IMR-90 (cell line): ENCODE measurements at regions not wholly inside any gene's neighbourhood (a gene's known extent, or its start where the extent isn't known, plus 50 kb on each side); places are given as distances from the start of the nearest gene placed in this dataset.

Experiments used
- BHLHE40 ChIP-seq: fragments of 150-350 bp; IDR thresholded peaks from 2 replicates; pipeline ENCODE4 v1.6.1; 2016; ENCODE audit warnings: mild to moderate bottlenecking, low read depth, low read length
- CEBPB ChIP-seq: IDR thresholded peaks from 2 replicates; pipeline ENCODE4 v1.6.1; 2012; ENCODE audit warnings: low read depth, low read length, improper control_type of control experiment
- FOS ChIP-seq: fragments of 150-350 bp; IDR thresholded peaks from 2 replicates; pipeline ENCODE4 v1.6.1; 2016; ENCODE audit warnings: low read depth, low read length
- MAFK ChIP-seq: IDR thresholded peaks from 2 replicates; pipeline ENCODE4 v1.6.1; 2012; ENCODE audit warnings: low read depth, low read length, improper control_type of control experiment
- MAZ ChIP-seq: IDR thresholded peaks from 2 replicates; pipeline ENCODE4 v1.6.1; 2012; ENCODE audit warnings: low read depth, mild to moderate bottlenecking, low read length, improper control_type of control experiment, moderate library complexity, borderline replicate concordance
- MXI1 ChIP-seq: IDR thresholded peaks from 2 replicates; pipeline ENCODE4 v1.6.1; 2012; ENCODE audit warnings: low read depth, mild to moderate bottlenecking, low read length, moderate library complexity, borderline replicate concordance
- POLR2A ChIP-seq: IDR thresholded peaks from 2 replicates; pipeline ENCODE4 v1.6.1; 2012; ENCODE audit warnings: mild to moderate bottlenecking, low read depth, low read length
- RAD21 ChIP-seq: IDR thresholded peaks from 2 replicates; pipeline ENCODE4 v1.6.1; 2012; ENCODE audit warnings: low read length, improper control_type of control experiment
- RCOR1 ChIP-seq: IDR thresholded peaks from 2 replicates; pipeline ENCODE4 v1.6.1; 2012; ENCODE audit warnings: mild to moderate bottlenecking, low read length, improper control_type of control experiment; ENCODE audit not compliant: insufficient replicate concordance
- RFX5 ChIP-seq: IDR thresholded peaks from 2 replicates; pipeline ENCODE4 v1.8.0; 2012; ENCODE audit warnings: low read depth, mild to moderate bottlenecking, low read length, moderate library complexity
- SMC3 ChIP-seq: fragments of 150-350 bp; IDR thresholded peaks from 2 replicates; pipeline ENCODE4 v1.6.1; 2016; ENCODE audit warnings: low read depth, mild to moderate bottlenecking, antibody characterized with exemption, low read length, moderate library complexity
- TF ChIP-seq, protein P1 (sequence below): conservative IDR thresholded peaks from 2 replicates; pipeline ENCODE4 v1.5.1; 2012; ENCODE audit warnings: mild to moderate bottlenecking, low read depth, low read length, improper control_type of control experiment
- TF ChIP-seq, protein P2 (sequence below): fragments of 150-350 bp; IDR thresholded peaks from 2 replicates; pipeline ENCODE4 v1.6.1; 2017; ENCODE audit warnings: mild to moderate bottlenecking, antibody characterized with exemption, low read length, low read depth
- TF ChIP-seq, protein P3 (sequence below): fragments of 150-350 bp; IDR thresholded peaks from 2 replicates; pipeline ENCODE4 v1.6.1; 2016; ENCODE audit warnings: low read depth, mild to moderate bottlenecking, low read length, moderate library complexity, borderline replicate concordance

DNA sequence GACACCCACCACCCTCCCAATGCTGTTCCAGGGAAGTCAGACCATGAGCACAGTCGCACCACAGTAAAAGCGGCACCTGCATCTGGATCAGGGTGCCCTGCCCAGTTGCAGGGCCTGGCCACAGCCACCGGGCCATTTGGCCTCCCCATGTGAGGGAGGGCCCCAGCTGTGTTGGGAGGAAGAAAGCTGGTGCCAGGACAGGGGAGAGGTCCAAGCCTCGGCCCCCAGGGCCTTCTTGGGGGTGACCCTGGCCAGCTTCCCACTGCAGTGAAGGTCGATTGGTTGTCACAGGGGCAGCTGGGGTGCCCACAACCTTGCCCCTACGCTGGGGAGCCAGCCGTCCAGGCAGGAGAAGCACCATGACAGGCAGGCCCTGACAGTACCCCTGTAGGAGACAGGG lies 183.2 kb upstream of the RAB6C start:
- TF ChIP-seq MXI1 (no peak), POLR2A (no peak), SMC3 (no peak), RFX5 (no peak), RAD21 (no peak), MAZ (no peak), CEBPB (no peak), RCOR1 (no peak), MAFK (no peak), BHLHE40 (no peak), FOS (no peak)
- TF ChIP-seq, protein P1, sequence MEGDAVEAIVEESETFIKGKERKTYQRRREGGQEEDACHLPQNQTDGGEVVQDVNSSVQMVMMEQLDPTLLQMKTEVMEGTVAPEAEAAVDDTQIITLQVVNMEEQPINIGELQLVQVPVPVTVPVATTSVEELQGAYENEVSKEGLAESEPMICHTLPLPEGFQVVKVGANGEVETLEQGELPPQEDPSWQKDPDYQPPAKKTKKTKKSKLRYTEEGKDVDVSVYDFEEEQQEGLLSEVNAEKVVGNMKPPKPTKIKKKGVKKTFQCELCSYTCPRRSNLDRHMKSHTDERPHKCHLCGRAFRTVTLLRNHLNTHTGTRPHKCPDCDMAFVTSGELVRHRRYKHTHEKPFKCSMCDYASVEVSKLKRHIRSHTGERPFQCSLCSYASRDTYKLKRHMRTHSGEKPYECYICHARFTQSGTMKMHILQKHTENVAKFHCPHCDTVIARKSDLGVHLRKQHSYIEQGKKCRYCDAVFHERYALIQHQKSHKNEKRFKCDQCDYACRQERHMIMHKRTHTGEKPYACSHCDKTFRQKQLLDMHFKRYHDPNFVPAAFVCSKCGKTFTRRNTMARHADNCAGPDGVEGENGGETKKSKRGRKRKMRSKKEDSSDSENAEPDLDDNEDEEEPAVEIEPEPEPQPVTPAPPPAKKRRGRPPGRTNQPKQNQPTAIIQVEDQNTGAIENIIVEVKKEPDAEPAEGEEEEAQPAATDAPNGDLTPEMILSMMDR, result no peak
- TF ChIP-seq, protein P2, sequence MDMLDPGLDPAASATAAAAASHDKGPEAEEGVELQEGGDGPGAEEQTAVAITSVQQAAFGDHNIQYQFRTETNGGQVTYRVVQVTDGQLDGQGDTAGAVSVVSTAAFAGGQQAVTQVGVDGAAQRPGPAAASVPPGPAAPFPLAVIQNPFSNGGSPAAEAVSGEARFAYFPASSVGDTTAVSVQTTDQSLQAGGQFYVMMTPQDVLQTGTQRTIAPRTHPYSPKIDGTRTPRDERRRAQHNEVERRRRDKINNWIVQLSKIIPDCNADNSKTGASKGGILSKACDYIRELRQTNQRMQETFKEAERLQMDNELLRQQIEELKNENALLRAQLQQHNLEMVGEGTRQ, result no peak
- TF ChIP-seq, protein P3, sequence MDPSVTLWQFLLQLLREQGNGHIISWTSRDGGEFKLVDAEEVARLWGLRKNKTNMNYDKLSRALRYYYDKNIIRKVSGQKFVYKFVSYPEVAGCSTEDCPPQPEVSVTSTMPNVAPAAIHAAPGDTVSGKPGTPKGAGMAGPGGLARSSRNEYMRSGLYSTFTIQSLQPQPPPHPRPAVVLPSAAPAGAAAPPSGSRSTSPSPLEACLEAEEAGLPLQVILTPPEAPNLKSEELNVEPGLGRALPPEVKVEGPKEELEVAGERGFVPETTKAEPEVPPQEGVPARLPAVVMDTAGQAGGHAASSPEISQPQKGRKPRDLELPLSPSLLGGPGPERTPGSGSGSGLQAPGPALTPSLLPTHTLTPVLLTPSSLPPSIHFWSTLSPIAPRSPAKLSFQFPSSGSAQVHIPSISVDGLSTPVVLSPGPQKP, result no peak
